Esophagus squamous epithelium (tissue), 4 donors: ENCODE measurements at regions not wholly inside any gene's neighbourhood (a gene's known extent, or its start where the extent isn't known, plus 50 kb on each side); places are given as distances from the start of the nearest gene placed in this dataset.

Experiments
- POLR2A ChIP-seq, 4 donors: fragments of 450-650 bp; IDR thresholded peaks; one replicate each; pipeline ENCODE4 v1.6.1; 2017; ENCODE audit warnings: antibody characterized with exemption in 4 of 4, mild to moderate bottlenecking in 4 of 4, moderate library complexity in 3 of 4
- TF ChIP-seq, protein P1 (sequence below), 6 experiments: fragments of 450-650 bp in 4 of 6; fragments of 200-600 bp in 2 of 6; sonication (generic) in 2 of 6; IDR thresholded peaks; one replicate each; pipeline ENCODE4 v1.5.1; 2016 to 2019; ENCODE audit warnings: antibody characterized with exemption in 6 of 6, mild to moderate bottlenecking in 4 of 6, moderate library complexity in 4 of 6

DNA sequence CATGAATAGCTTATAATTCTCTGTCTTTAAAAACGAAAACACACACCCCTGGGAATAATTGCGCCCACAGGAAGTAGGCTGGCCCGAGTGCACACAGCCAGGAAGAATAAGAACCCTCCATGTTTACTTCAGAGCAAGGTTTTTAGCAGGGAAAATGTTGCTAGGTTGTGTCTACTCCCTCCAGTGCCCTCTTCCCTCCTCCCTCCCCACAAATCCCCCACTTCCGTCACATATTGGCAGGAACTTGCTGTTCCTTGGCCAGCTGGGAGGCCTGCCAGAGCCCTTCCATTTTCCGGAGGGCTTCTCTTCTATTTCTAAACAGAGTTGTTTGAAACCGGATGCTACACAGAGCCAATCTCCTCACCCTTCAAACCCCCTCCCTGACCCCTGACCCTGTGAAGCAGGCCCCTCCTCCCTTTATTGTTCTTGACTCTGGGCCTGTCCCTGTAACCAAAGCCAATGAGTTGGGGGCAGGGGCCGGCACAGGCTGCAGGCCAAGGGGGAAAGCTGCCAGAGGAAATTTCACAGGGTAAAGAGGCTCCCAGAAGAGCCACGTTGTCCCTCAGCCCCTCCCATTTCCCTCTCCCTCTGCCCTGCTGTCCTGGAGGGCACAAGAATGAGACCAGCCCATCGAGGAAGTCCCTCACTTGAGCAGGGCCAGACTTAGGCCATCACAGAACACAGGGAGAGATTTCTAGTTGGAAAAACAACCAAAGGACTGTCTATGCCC lies 49.8 kb upstream of the LGALSL start:
- TF ChIP-seq, protein P1, sequence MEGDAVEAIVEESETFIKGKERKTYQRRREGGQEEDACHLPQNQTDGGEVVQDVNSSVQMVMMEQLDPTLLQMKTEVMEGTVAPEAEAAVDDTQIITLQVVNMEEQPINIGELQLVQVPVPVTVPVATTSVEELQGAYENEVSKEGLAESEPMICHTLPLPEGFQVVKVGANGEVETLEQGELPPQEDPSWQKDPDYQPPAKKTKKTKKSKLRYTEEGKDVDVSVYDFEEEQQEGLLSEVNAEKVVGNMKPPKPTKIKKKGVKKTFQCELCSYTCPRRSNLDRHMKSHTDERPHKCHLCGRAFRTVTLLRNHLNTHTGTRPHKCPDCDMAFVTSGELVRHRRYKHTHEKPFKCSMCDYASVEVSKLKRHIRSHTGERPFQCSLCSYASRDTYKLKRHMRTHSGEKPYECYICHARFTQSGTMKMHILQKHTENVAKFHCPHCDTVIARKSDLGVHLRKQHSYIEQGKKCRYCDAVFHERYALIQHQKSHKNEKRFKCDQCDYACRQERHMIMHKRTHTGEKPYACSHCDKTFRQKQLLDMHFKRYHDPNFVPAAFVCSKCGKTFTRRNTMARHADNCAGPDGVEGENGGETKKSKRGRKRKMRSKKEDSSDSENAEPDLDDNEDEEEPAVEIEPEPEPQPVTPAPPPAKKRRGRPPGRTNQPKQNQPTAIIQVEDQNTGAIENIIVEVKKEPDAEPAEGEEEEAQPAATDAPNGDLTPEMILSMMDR (IDR thresholded peaks at IDR 0.05) = no peak
- TF ChIP-seq POLR2A (IDR thresholded peaks at IDR 0.05) = no peak
